Tibial nerve (tissue), 4 donors: ENCODE measurements at regions not wholly inside any gene's neighbourhood (a gene's known extent, or its start where the extent isn't known, plus 50 kb on each side); places are given as distances from the start of the nearest gene placed in this dataset.

ENCODE experiments used
- EP300 ChIP-seq, 2 donors: sonication (generic); formaldehyde crosslinking; IDR thresholded peaks; one replicate each; pipeline ENCODE4 v1.6.1; 2017; ENCODE audit warnings: antibody characterized with exemption in 2 of 2, mild to moderate bottlenecking in 1 of 2
- POLR2A ChIP-seq, 2 donors: fragments of 450-650 bp; IDR thresholded peaks; one replicate each; pipeline ENCODE4 v1.6.1; 2017; ENCODE audit warnings: antibody characterized with exemption in 2 of 2, mild to moderate bottlenecking in 2 of 2, moderate library complexity in 2 of 2
- TF ChIP-seq, protein P1 (sequence below), 5 experiments: fragments of 200-600 bp in 3 of 5; fragments of 450-650 bp in 2 of 5; sonication (generic) in 3 of 5; IDR thresholded peaks; one replicate each; pipeline ENCODE4 v1.5.1; 2016 to 2019; ENCODE audit warnings: antibody characterized with exemption in 5 of 5, mild to moderate bottlenecking in 3 of 5, moderate library complexity in 2 of 5

DNA sequence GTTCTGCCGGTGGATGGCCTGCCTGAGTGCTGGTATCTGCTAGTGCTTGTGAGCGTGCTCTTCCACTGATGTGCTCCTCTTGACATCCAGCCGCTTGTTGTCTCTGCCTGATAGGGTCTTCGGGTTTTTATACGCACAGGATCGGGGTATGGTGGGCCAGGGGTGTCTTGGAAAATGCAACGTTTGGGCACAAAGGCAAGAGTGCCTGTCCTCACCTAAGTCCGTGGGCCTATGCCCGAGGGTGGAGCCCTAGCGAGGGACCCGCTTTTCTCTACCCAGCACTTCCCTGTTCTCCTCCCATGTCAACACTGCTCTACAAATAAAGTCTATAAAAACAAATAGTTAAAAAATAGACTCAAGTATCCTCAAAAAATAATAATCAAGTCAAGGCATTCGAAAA, 1007.8 kb downstream of the PLA2G4A start:
- TF ChIP-seq, protein P1, sequence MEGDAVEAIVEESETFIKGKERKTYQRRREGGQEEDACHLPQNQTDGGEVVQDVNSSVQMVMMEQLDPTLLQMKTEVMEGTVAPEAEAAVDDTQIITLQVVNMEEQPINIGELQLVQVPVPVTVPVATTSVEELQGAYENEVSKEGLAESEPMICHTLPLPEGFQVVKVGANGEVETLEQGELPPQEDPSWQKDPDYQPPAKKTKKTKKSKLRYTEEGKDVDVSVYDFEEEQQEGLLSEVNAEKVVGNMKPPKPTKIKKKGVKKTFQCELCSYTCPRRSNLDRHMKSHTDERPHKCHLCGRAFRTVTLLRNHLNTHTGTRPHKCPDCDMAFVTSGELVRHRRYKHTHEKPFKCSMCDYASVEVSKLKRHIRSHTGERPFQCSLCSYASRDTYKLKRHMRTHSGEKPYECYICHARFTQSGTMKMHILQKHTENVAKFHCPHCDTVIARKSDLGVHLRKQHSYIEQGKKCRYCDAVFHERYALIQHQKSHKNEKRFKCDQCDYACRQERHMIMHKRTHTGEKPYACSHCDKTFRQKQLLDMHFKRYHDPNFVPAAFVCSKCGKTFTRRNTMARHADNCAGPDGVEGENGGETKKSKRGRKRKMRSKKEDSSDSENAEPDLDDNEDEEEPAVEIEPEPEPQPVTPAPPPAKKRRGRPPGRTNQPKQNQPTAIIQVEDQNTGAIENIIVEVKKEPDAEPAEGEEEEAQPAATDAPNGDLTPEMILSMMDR (IDR thresholded peaks at IDR 0.05), result no peak
- no peak for TF ChIP-seq EP300 (IDR thresholded peaks at IDR 0.05)
- TF ChIP-seq POLR2A (IDR thresholded peaks at IDR 0.05), result no peak
